NCI-H2196 treated with DMSO at 0.1 percent for 48 hours (cell line): ENCODE measurements at regions not wholly inside any gene's neighbourhood (a gene's known extent, or its start where the extent isn't known, plus 50 kb on each side); places are given as distances from the start of the nearest gene placed in this dataset.

Experiments used
- DNase-seq: peaks from one replicate; lab custom pipeline; 2025; ENCODE audit not compliant: unreplicated experiment; lab: John Stamatoyannopoulos, UW

DNA sequence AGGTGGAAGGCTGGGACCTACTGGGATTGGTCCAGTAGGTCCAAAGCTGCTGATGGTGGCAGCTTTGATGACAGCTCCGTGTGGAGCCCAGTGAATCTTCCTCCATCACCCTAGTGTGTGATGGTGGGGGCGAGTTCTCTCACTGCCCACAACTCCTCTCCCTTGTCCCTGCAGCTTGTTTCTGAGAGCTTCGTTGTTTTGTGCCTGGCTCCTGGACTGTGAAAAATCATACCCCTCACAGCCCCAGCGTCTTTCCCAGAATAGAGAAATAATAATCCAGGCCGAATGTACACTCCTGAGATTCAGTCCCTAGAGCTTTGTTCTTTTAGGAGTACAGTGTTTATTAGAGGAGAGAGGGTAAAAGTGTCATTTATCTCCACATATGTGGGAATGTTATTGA, 372.2 kb downstream of the ENC1 start:
- no peak for DNase-seq

DNA sequence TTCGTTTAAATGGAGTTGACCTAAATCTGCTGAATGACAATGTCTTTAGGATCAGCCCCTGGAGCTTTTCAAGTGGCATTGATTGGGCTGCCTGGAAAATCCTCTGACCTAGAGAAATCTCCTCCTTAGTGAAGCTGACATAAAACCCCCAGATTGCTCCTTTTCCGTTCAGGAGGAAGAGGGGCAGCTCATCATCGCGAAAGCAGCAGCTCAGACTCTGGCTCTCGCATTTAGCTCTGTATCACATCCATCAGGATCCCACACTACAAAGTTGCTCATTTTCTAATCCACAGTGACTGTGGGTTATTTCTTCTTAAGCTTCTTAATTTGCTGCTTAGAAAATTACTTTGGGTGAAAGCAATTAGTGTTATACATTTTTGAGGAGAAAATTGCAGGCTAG, 373.7 kb downstream of the ENC1 start:
- no peak for DNase-seq

DNA sequence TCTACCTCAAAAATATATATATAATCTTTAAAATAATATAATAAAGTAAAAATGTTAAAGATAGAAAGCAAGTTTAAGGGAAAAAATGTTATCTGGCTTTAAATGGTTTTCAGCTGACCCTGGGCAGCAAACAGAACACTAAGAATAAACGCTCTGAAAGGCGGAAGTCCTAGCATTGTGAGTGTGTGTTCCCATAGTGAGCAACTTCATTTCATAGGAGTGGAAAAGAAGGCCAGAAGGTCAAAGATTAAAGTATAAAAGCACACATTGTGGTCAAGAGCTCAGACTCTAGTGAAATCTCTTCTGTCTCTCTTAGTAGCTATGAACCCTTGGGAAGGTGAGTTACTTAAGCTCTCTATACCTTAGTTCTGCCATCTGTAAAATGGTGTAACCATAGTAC, 374.4 kb downstream of the ENC1 start:
- DNase-seq: no peak

GRCh38 chr5:74262544-74263207, 377.9 kb downstream of the ENC1 start:
- no peak for DNase-seq

- DNase-seq: no peak
These were observed 378.7 kb downstream of the ENC1 start for GRCh38 chr5:74261866-74262265.

DNA sequence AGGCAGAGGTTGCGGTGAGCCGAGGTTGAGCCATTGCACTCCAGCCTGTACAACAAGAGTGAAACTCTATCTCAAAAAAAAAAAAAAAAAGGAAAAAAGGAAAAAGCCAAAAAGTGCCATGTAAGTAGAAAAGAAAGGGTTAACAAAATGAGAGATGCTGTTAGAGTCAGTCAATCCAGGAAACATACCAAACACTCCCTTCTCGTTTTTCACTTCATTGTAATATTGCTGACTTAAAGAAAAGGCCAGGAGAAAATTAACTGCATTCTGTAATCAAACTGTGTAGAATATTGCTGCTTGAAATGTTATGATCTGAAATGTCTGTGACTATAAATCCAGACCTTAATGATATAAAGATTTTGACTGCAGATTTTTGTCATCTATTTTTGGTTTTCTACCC, 379.1 kb downstream of the ENC1 start:
- no peak for DNase-seq

DNA sequence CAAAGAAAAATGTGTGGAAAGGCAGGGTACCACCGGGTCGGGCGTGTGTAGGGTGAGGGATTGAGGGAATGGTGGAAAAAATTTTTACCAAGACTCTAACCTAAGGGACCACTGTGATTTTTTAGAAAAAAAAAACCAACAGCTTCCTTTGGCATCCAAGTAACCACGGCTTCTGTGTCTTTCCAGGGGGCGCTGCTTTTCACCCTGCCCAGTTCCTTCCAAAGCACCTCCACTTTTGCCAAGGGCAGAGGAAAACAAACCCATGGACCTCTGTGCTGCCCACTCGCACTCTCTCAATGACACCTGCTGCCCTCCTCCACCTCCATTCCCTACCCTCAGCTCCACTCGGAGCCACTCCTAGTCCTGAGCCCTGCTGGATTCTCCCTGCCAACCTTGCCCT, 381.0 kb downstream of the ENC1 start:
- DNase-seq: no peak

DNA sequence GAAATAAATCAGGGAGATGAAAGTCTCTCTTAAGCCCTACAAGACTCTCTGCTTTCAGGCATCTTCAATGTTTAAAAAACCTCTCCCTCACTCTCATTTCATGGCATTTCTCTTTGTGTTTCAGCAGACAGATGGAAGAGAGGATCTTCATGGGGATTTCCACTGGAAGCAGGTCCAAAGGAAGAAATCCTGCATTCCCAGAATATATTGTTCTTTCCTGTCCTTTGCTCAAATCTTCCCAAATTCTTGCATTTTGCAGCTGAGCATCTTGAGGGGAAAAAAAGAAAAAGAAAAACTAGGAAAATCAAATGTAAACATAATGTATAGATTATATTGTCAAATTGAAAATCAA, 382.2 kb downstream of the ENC1 start:
- DNase-seq: no peak

- no peak for DNase-seq
These were observed 382.7 kb downstream of the ENC1 start for GRCh38 chr5:74257645-74258313.

GRCh38 chr5:74257060-74257527, 383.4 kb downstream of the ENC1 start:
- no peak for DNase-seq

- DNase-seq: no peak
These were observed 384.7 kb downstream of the ENC1 start for GRCh38 chr5:74255692-74256392.

- no peak for DNase-seq
These were observed 386.3 kb downstream of the ENC1 start for GRCh38 chr5:74254257-74254656.

GRCh38 chr5:74252044-74252443, 388.5 kb downstream of the ENC1 start:
- no peak for DNase-seq

GRCh38 chr5:74251141-74252035, 389.1 kb downstream of the ENC1 start:
- no peak for DNase-seq

DNA sequence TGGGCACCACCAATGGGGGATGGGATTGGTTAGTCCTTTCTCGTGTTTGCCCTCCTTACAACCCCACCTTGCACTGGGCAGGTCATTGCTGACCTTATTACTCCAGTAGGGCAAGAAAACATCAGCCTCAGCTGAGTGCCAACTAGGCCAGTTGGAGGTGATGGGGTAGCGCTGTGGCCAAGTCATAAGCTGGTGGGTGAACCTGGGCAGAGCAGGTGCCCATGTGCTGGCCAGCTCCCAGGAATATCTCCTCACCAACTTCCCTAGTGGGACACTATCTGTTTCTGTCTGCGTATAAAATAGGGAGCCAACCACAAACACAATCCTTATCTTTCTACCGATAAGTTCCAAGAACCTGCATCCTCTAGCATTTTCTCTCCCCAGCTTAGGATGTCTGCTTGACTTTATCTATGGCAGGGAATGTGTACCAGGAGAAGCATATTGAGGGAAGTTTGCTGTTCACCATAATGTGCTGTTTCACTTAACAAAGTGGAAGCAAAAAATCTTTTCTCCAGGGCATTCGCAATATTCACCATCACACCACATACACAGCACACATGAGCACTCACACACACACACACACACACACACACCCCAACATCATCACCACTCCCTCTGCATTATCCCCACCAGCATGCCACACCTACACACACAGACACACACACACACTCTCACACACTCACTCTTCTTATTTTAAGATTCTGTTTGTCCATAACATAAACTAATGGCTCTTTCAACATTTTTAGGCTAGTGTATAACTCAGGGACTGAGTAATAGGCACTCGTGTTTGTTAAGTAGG, 390.0 kb downstream of the ENC1 start:
- no peak for DNase-seq

GRCh38 chr5:74248576-74248975, 392.0 kb downstream of the ENC1 start:
- DNase-seq: no peak

- no peak for DNase-seq
These were observed 396.1 kb downstream of the ENC1 start for GRCh38 chr5:74244406-74244805.

GRCh38 chr5:74243634-74244033, 396.9 kb downstream of the ENC1 start:
- no peak for DNase-seq

- no peak for DNase-seq
These were observed 398.0 kb downstream of the ENC1 start for GRCh38 chr5:74242516-74242915.

DNA sequence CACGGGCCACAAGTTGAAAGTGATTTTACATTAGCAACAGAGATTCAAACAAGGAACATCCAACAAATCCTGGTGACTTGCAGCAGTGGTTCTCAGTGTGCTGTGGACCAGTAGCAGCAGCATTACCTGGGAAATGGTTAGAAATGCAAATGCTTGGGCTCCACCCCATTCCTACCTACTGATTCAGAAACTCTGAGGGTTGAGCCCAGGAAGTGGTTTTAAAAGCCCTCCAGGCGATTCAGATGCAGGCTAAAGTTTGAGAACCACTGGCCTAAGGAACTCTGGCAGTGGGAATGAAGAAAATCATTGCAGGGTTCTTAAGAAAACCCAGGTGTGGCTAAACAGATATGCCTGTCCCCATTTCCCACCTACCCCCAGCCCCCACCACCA, 398.8 kb downstream of the ENC1 start:
- DNase-seq: no peak
